ENCODE measurements at regions not wholly inside any gene's neighbourhood (a gene's known extent, or its start where the extent isn't known, plus 50 kb on each side); places are given as distances from the start of the nearest gene placed in this dataset.

DNA sequence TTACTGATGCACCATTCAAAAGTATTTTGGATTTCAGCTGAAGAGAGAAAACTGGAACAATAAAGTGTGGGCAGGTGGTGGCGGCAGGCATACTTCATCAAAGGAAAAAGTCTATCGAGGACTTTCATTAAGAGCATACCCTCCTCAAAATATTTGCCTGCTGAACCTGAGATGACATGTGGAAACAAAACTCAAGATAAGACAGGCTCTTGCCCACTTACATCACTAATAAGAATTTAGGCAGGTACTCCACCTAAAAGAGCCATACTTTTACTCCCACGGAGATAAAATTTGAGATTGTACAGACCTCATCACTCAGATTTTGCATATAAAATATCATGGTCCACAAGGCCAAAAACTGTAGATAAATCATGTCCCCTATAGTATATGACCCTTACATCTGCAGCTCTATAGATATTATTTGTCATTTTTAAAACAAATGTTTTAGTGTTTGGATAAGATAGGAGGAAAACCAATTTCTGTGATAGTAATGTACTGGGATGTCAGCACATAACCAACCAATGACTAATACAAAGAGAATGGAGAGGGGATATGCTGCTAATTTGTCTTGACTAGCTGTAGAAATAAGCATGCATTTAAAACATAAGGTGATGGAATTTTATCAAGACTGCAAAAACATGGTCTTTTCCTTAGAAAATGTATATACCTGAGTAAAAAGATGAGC is 730.6 kb upstream of the ZNF608 start:
- no peak for DNase-seq (ENCODE audit: low spot score)
- Histone ChIP-seq H3K27ac (ENCODE audit: low read depth, low read length, poor library complexity, severe bottlenecking) (no peak overlapping the region), H3K9me2 (ENCODE audit: insufficient read depth, low read length) (no peaks in the 10 kb centered on the region), H3K4me2 (ENCODE audit: low read length) (no peak overlapping the region), H2AFZ (ENCODE audit: low read length) (no peak overlapping the region), H3K9me3 (ENCODE audit: low read length) (no peaks in the 10 kb centered on the region), H4K20me1 (ENCODE audit: insufficient read depth, low read length) (no peaks in the 10 kb centered on the region), H3K36me3 (ENCODE audit: insufficient read depth, low read length) (no peaks in the 10 kb centered on the region), H3K79me2 (ENCODE audit: insufficient read depth, low read depth, low read length) (no peaks in the 10 kb centered on the region), H3K4me3 (ENCODE audit: low read depth, low read length, poor library complexity, severe bottlenecking) (no peak overlapping the region), H3K4me1 (ENCODE audit: insufficient read depth, low read length, poor library complexity, severe bottlenecking) (no peaks in the 10 kb centered on the region)
- POLR2A ChIA-PET: interaction anchor here (0.6 kb wide), 1 partner anchor 568 kb away, joined by 5 read pairs; no protein-coding TSS in a partner anchor
- CTCF ChIA-PET (ENCODE audit: unreplicated experiment): no interaction called here
- BruUV-seq (replicated peaks): no TSS peak
- intact Hi-C loops (cut with micrococcal nuclease; ENCODE audit: unreplicated experiment): no loop called here
- TF ChIP-seq EZH2phosphoT487 (IDR thresholded peaks at IDR 0.05; ENCODE audit: borderline replicate concordance, low read depth, low read length): no peak
- TF ChIP-seq, protein P1, sequence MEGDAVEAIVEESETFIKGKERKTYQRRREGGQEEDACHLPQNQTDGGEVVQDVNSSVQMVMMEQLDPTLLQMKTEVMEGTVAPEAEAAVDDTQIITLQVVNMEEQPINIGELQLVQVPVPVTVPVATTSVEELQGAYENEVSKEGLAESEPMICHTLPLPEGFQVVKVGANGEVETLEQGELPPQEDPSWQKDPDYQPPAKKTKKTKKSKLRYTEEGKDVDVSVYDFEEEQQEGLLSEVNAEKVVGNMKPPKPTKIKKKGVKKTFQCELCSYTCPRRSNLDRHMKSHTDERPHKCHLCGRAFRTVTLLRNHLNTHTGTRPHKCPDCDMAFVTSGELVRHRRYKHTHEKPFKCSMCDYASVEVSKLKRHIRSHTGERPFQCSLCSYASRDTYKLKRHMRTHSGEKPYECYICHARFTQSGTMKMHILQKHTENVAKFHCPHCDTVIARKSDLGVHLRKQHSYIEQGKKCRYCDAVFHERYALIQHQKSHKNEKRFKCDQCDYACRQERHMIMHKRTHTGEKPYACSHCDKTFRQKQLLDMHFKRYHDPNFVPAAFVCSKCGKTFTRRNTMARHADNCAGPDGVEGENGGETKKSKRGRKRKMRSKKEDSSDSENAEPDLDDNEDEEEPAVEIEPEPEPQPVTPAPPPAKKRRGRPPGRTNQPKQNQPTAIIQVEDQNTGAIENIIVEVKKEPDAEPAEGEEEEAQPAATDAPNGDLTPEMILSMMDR (conservative IDR thresholded peaks at IDR 0.05; ENCODE audit: low read length): no peak

DNA sequence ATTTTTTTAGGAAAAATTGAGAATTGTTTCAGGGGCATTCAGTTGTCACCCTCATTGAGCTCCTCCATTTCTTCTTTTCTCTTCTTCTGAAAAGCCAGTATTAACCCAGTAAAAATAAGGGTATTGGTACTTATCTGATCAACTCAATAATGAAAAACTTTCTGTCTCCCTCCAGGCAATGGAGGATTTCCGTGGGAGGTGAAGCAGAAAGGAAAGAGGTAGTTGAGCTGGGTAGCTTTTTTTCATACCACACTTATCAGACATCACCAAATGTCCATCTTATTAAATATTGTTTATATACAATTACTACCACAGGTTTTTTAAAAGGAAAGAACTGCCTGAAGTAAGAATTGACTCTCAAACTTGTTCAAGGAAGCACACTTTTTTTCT is 731.1 kb upstream of the ZNF608 start:
- Histone ChIP-seq H3K27ac (ENCODE audit: low read depth, low read length, poor library complexity, severe bottlenecking) (no peak overlapping the region), H3K4me1 (ENCODE audit: insufficient read depth, low read length, poor library complexity, severe bottlenecking) (no peaks in the 10 kb centered on the region), H3K36me3 (ENCODE audit: insufficient read depth, low read length) (no peaks in the 10 kb centered on the region), H3K4me2 (ENCODE audit: low read length) (no peak overlapping the region), H3K4me3 (ENCODE audit: low read depth, low read length, poor library complexity, severe bottlenecking) (no peak overlapping the region), H4K20me1 (ENCODE audit: insufficient read depth, low read length) (no peaks in the 10 kb centered on the region), H3K9me3 (ENCODE audit: low read length) (no peaks in the 10 kb centered on the region), H3K9me2 (ENCODE audit: insufficient read depth, low read length) (no peaks in the 10 kb centered on the region), H2AFZ (ENCODE audit: low read length) (no peak overlapping the region), H3K79me2 (ENCODE audit: insufficient read depth, low read depth, low read length) (no peaks in the 10 kb centered on the region)
- intact Hi-C loops (cut with micrococcal nuclease; ENCODE audit: unreplicated experiment): no loop called here
- ChIA-PET POLR2A (interaction anchor here (0.6 kb wide), 1 partner anchor 567 kb away, joined by 5 read pairs; no protein-coding TSS in a partner anchor), CTCF (ENCODE audit: unreplicated experiment) (no interaction called here)
- TF ChIP-seq EZH2phosphoT487 (IDR thresholded peaks at IDR 0.05; ENCODE audit: borderline replicate concordance, low read depth, low read length): no peak
- TF ChIP-seq, protein P1 (conservative IDR thresholded peaks at IDR 0.05; ENCODE audit: low read length): no peak
- no TSS peak for BruUV-seq (replicated peaks)
- DNase-seq (ENCODE audit: low spot score): no peak

DNA sequence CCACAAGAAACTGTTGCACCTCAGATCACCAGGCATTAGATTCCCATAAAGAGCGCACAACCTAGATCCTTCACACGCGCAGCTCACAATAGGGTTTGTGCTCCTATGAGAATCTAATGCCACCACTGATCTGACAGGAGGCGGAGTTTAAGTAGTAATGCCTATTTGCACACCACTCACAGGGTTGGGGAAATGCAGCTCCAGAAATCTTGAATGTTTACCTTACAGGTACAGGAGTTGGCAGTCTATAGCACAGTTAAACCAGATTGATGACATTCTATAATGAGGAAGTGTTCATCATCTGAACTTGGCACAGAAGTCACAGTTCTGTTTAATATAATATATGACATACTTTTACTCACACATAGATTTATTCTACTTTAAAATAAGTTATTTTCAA is 732.2 kb upstream of the ZNF608 start:
- H3K79me2 ChIP-seq (ENCODE audit: insufficient read depth, low read depth, low read length): no peaks in the 10 kb centered on the region
- no peaks in the 10 kb centered on the region for H3K9me3 ChIP-seq (ENCODE audit: low read length)
- intact Hi-C loops (cut with micrococcal nuclease; ENCODE audit: unreplicated experiment): no loop called here
- CTCF ChIA-PET (ENCODE audit: unreplicated experiment): no interaction called here
- BruUV-seq (replicated peaks): no TSS peak
- TF ChIP-seq EZH2phosphoT487 (IDR thresholded peaks at IDR 0.05; ENCODE audit: borderline replicate concordance, low read depth, low read length): no peak
- TF ChIP-seq, protein P1 (conservative IDR thresholded peaks at IDR 0.05; ENCODE audit: low read length): no peak
- H3K4me2 ChIP-seq (ENCODE audit: low read length): no peak overlapping the region
- no peaks in the 10 kb centered on the region for H4K20me1 ChIP-seq (ENCODE audit: insufficient read depth, low read length)
- no peaks in the 10 kb centered on the region for H3K9me2 ChIP-seq (ENCODE audit: insufficient read depth, low read length)
- H3K4me1 ChIP-seq (ENCODE audit: insufficient read depth, low read length, poor library complexity, severe bottlenecking): no peaks in the 10 kb centered on the region
- DNase-seq (ENCODE audit: low spot score): no peak
- H3K27ac ChIP-seq (ENCODE audit: low read depth, low read length, poor library complexity, severe bottlenecking): no peak overlapping the region
- POLR2A ChIA-PET: interaction anchor here (0.7 kb wide), 1 partner anchor 21 kb away, joined by 4 read pairs; no protein-coding TSS in a partner anchor
- no peaks in the 10 kb centered on the region for H3K36me3 ChIP-seq (ENCODE audit: insufficient read depth, low read length)
- no peak overlapping the region for H3K4me3 ChIP-seq (ENCODE audit: low read depth, low read length, poor library complexity, severe bottlenecking)
- no peak overlapping the region for H2AFZ ChIP-seq (ENCODE audit: low read length)
